Uterus (tissue), 2 donors: ENCODE measurements at regions not wholly inside any gene's neighbourhood (a gene's known extent, or its start where the extent isn't known, plus 50 kb on each side); places are given as distances from the start of the nearest gene placed in this dataset.

Source experiments
- CTCF ChIP-seq, 4 experiments: fragments of 200-600 bp in 2 of 4; fragments of 450-650 bp in 2 of 4; sonication (generic) in 2 of 4; IDR thresholded peaks; one replicate each; pipeline ENCODE4 v1.5.1; 2016 to 2019; ENCODE audit warnings: antibody characterized with exemption in 4 of 4, mild to moderate bottlenecking in 2 of 4, moderate library complexity in 1 of 4
- POLR2A ChIP-seq, 2 donors: fragments of 450-650 bp; IDR thresholded peaks; one replicate each; pipeline ENCODE4 v1.6.1; 2016; ENCODE audit warnings: antibody characterized with exemption in 2 of 2, mild to moderate bottlenecking in 1 of 2, moderate library complexity in 1 of 2

DNA sequence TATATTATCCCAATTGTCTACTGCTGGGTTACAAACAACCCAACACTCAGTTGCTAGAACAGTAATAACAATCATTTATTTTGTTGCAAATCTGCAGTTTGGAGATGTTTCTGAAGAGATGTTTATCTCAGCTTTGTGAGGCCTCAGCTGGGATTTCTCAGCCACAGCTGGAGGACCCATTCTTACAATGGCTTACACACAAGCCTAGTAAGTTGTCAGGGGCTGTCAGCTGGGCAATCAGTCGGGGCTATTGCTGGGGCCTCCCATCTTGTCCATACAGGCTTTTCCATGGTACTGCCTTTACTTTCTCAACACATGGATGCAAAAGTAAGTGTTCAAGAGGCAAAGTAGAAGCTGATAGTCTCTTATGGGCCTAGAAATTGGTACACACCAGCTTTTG lies 491.7 kb upstream of the NXPH2 start:
- TF ChIP-seq CTCF (IDR thresholded peaks at IDR 0.05), result no peak
- TF ChIP-seq POLR2A (IDR thresholded peaks at IDR 0.05), result no peak
